HG03457 (cell line): ENCODE measurements at regions not wholly inside any gene's neighbourhood (a gene's known extent, or its start where the extent isn't known, plus 50 kb on each side); places are given as distances from the start of the nearest gene placed in this dataset.

ENCODE experiments used
- ATAC-seq: cut with Tn5 transposase; IDR thresholded peaks from one replicate; pipeline ENCODE4 v1.9.1; 2021; ENCODE audit warnings: moderate number of reproducible peaks; ENCODE audit not compliant: unreplicated experiment

GRCh38 chr14:101098177-101098576 lies 194.7 kb upstream of the RTL1 start:
- no peak for ATAC-seq

- ATAC-seq: no peak
These were observed 195.1 kb upstream of the RTL1 start for GRCh38 chr14:101098641-101099040.

GRCh38 chr14:101101456-101102056 lies 198.0 kb upstream of the RTL1 start:
- no peak for ATAC-seq

- no peak for ATAC-seq
These were observed 199.4 kb upstream of the RTL1 start for GRCh38 chr14:101102875-101103274.

GRCh38 chr14:101103321-101103901 lies 199.9 kb upstream of the RTL1 start:
- ATAC-seq: no peak

GRCh38 chr14:101104485-101104884 lies 201.0 kb upstream of the RTL1 start:
- ATAC-seq: no peak

GRCh38 chr14:101105045-101105444 lies 201.5 kb upstream of the RTL1 start:
- no peak for ATAC-seq

GRCh38 chr14:101108579-101109346 lies 205.2 kb upstream of the RTL1 start:
- no peak for ATAC-seq

- ATAC-seq: no peak
These were observed 205.8 kb upstream of the RTL1 start for GRCh38 chr14:101109347-101109638.

GRCh38 chr14:101109981-101110728 lies 206.6 kb upstream of the RTL1 start:
- ATAC-seq: no peak

GRCh38 chr14:101110729-101111619 lies 207.5 kb upstream of the RTL1 start:
- no peak for ATAC-seq

GRCh38 chr14:101111620-101112290 lies 208.2 kb upstream of the RTL1 start:
- ATAC-seq: no peak

- no peak for ATAC-seq
These were observed 209.0 kb upstream of the RTL1 start for GRCh38 chr14:101112351-101113107.

- ATAC-seq: no peak
These were observed 209.6 kb upstream of the RTL1 start for GRCh38 chr14:101113108-101113612.

GRCh38 chr14:101113835-101114725 lies 210.6 kb upstream of the RTL1 start:
- ATAC-seq: no peak

- no peak for ATAC-seq
These were observed 211.4 kb upstream of the RTL1 start for GRCh38 chr14:101114726-101115515.

GRCh38 chr14:101115652-101116051 lies 212.1 kb upstream of the RTL1 start:
- no peak for ATAC-seq

GRCh38 chr14:101116065-101116464 lies 212.5 kb upstream of the RTL1 start:
- ATAC-seq: no peak
